Tibial nerve (tissue), 4 donors: ENCODE measurements at regions not wholly inside any gene's neighbourhood (a gene's known extent, or its start where the extent isn't known, plus 50 kb on each side); places are given as distances from the start of the nearest gene placed in this dataset.

Source experiments
- EP300 ChIP-seq, 2 donors: sonication (generic); formaldehyde crosslinking; IDR thresholded peaks; one replicate each; pipeline ENCODE4 v1.6.1; 2017; ENCODE audit warnings: antibody characterized with exemption in 2 of 2, mild to moderate bottlenecking in 1 of 2
- POLR2A ChIP-seq, 2 donors: fragments of 450-650 bp; IDR thresholded peaks; one replicate each; pipeline ENCODE4 v1.6.1; 2017; ENCODE audit warnings: antibody characterized with exemption in 2 of 2, mild to moderate bottlenecking in 2 of 2, moderate library complexity in 2 of 2
- TF ChIP-seq, protein P1 (sequence below), 5 experiments: fragments of 200-600 bp in 3 of 5; fragments of 450-650 bp in 2 of 5; sonication (generic) in 3 of 5; IDR thresholded peaks; one replicate each; pipeline ENCODE4 v1.5.1; 2016 to 2019; ENCODE audit warnings: antibody characterized with exemption in 5 of 5, mild to moderate bottlenecking in 3 of 5, moderate library complexity in 2 of 5

DNA sequence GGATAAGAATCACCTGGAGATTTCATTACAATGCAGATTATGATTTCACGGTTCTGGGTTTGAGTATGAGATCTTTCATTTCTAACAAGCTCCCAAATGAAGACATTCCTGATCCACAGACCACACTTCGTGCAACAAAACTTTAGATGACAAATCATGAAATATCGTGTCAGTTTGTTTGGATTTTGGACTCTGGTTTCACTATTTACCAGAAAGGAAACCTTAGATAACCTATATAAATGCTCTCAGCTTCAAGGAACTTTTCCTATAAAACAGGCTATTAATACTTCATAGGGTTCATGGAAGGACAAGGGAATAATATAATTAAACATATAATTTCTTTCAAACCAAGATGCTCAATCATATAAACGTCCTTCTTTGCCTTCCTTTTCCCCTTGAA is 930.5 kb upstream of the SLC10A2 start:
- TF ChIP-seq EP300 (IDR thresholded peaks at IDR 0.05): no peak
- TF ChIP-seq, protein P1, sequence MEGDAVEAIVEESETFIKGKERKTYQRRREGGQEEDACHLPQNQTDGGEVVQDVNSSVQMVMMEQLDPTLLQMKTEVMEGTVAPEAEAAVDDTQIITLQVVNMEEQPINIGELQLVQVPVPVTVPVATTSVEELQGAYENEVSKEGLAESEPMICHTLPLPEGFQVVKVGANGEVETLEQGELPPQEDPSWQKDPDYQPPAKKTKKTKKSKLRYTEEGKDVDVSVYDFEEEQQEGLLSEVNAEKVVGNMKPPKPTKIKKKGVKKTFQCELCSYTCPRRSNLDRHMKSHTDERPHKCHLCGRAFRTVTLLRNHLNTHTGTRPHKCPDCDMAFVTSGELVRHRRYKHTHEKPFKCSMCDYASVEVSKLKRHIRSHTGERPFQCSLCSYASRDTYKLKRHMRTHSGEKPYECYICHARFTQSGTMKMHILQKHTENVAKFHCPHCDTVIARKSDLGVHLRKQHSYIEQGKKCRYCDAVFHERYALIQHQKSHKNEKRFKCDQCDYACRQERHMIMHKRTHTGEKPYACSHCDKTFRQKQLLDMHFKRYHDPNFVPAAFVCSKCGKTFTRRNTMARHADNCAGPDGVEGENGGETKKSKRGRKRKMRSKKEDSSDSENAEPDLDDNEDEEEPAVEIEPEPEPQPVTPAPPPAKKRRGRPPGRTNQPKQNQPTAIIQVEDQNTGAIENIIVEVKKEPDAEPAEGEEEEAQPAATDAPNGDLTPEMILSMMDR (IDR thresholded peaks at IDR 0.05): no peak
- TF ChIP-seq POLR2A (IDR thresholded peaks at IDR 0.05): no peak
